ENCODE measurements at regions not wholly inside any gene's neighbourhood (a gene's known extent, or its start where the extent isn't known, plus 50 kb on each side); places are given as distances from the start of the nearest gene placed in this dataset.

GRCh38 chr1:214895011-214895600 is 187.4 kb upstream of the KCNK2 start:
- H2BK15ac ChIP-seq (ENCODE audit: low read length), result no peak overlapping the region
- H3K23ac ChIP-seq (ENCODE audit: insufficient read length), result no peak overlapping the region
- peaks cover 0 to 1% (median 0%) of the 10 kb centered on the region in 4 experiments; a peak in 1 of 7 replicates for H3K27me3 ChIP-seq (replicated peaks in 1 of 4; ENCODE audit: control insufficient read depth in 3 of 4, extremely low read depth in 1 of 4, insufficient read depth in 3 of 4, low read length in 3 of 4)
- H3K4ac ChIP-seq (replicated peaks; ENCODE audit: insufficient read length, low read depth, low read length), result no peak overlapping the region
- no peaks in the 10 kb centered on the region for H3K23me2 ChIP-seq (ENCODE audit: low read depth, low read length)
- CTCF ChIA-PET (ENCODE audit: partially characterized antibody), result no interaction called here
- H3K36me3 ChIP-seq (ENCODE audit: control insufficient read depth in 2 of 4, insufficient read depth in 4 of 4, low read length in 3 of 4), result no peaks in the 10 kb centered on the region
- no peak overlapping the region for H2BK5ac ChIP-seq (ENCODE audit: low read depth, low read length)
- no peaks in the 10 kb centered on the region for H3K79me1 ChIP-seq (ENCODE audit: low read depth, low read length)
- no peaks in the 10 kb centered on the region for H3K9me3 ChIP-seq (ENCODE audit: insufficient read depth in 2 of 2, low read depth in 1 of 2, low read length in 1 of 2)
- POLR2A ChIA-PET (ENCODE audit: partially characterized antibody), result no interaction called here
- no peak overlapping the region for H2AFZ ChIP-seq (ENCODE audit: low read length)
- no peak overlapping the region for H3K4me3 ChIP-seq (ENCODE audit: extremely low read depth in 1 of 4, insufficient read depth in 2 of 4, low read depth in 3 of 4, low read length in 4 of 4)
- DNase-seq (ENCODE audit: low read depth in 1 of 2, low spot score in 2 of 2), result no peak
- H2BK12ac ChIP-seq (ENCODE audit: low read depth, low read length), result no peak overlapping the region
- no peak overlapping the region for H4K91ac ChIP-seq (replicated peaks; ENCODE audit: insufficient read length, low read length)
- no peak overlapping the region for H3K9ac ChIP-seq (replicated peaks in 1 of 4; ENCODE audit: extremely low read depth in 1 of 4, low read depth in 3 of 4, low read length in 3 of 4)
- no peak overlapping the region for H3K56ac ChIP-seq (replicated peaks; ENCODE audit: insufficient read length, low read depth, low read length)
- H3K79me2 ChIP-seq (ENCODE audit: control insufficient read depth in 1 of 2, insufficient read depth in 2 of 2, low read length in 2 of 2), result no peaks in the 10 kb centered on the region
- no peak for FAIRE-seq
- no peak for TF ChIP-seq RFX5 (IDR thresholded peaks at IDR 0.05; ENCODE audit: borderline replicate concordance, low read depth, low read length)
- no peak for TF ChIP-seq E2F6 (IDR thresholded peaks at IDR 0.05)
- TF ChIP-seq BACH1 (IDR thresholded peaks at IDR 0.05; ENCODE audit: low read length), result no peak
- TF ChIP-seq ZNF274 (IDR thresholded peaks at IDR 0.05; ENCODE audit: borderline replicate concordance, extremely low read depth, low read length), result no peak
- TF ChIP-seq POLR2AphosphoS5 (IDR thresholded peaks at IDR 0.05; ENCODE audit: low read depth, low read length), result no peak
- no peak for TF ChIP-seq SP4 (IDR thresholded peaks at IDR 0.05; ENCODE audit: low read length)
- TF ChIP-seq RBBP5 (IDR thresholded peaks at IDR 0.05; ENCODE audit: borderline replicate concordance, low read depth, low read length), result no peak
- TF ChIP-seq SP1 (IDR thresholded peaks at IDR 0.05; ENCODE audit: low read depth, low read length), result no peak
- no peak for TF ChIP-seq RAD21 (IDR thresholded peaks at IDR 0.05 in 1 of 2, conservative IDR thresholded peaks at IDR 0.05 in 1 of 2; ENCODE audit: low read depth in 2 of 2, low read length in 2 of 2)
- H2BK120ac ChIP-seq (replicated peaks; ENCODE audit: low read depth, low read length), result no peak overlapping the region
- no peak overlapping the region for H3K4me2 ChIP-seq (ENCODE audit: insufficient read depth in 1 of 2, low read depth in 2 of 2, low read length in 2 of 2)
- no peaks in the 10 kb centered on the region for H4K20me1 ChIP-seq (replicated peaks in 1 of 2; ENCODE audit: control insufficient read depth in 1 of 2, insufficient read depth in 2 of 2, low read length in 2 of 2)
- H4K5ac ChIP-seq (ENCODE audit: insufficient read length, low read depth, low read length), result no peak overlapping the region
- H2BK20ac ChIP-seq (ENCODE audit: low read length), result no peak overlapping the region
- H3K27ac ChIP-seq (ENCODE audit: low read depth, low read length), result no peak overlapping the region
- H3K14ac ChIP-seq (ENCODE audit: insufficient read length), result no peak overlapping the region
- peaks cover 0 to 2% (median 0%) of the 10 kb centered on the region in 4 experiments; a peak in 1 of 7 replicates for H3K4me1 ChIP-seq (replicated peaks in 1 of 4; ENCODE audit: control insufficient read depth in 3 of 4, insufficient read depth in 4 of 4, low read length in 3 of 4)
- H3K18ac ChIP-seq (ENCODE audit: extremely low read depth, low read length), result no peak overlapping the region
- no peak overlapping the region for H4K8ac ChIP-seq (ENCODE audit: extremely low read depth, insufficient read depth, low read length)
- no peak overlapping the region for H2AK5ac ChIP-seq (ENCODE audit: low read depth, low read length)
- WGBS, 2 experiments (ENCODE audit: extremely low coverage in 1 of 2, insufficient coverage in 1 of 2, insufficient read length in 1 of 2, insufficient replicate concordance in 2 of 2, low coverage in 1 of 2, low lambda C conversion rate in 2 of 2, missing lambda C conversion rate in 1 of 2), result 83% methylated on average over 5 of the region's 5 CpGs; no CpG with 5 or more reads in 1 of the 2 experiments
